ENCODE measurements at regions not wholly inside any gene's neighbourhood (a gene's known extent, or its start where the extent isn't known, plus 50 kb on each side); places are given as distances from the start of the nearest gene placed in this dataset.

DNA sequence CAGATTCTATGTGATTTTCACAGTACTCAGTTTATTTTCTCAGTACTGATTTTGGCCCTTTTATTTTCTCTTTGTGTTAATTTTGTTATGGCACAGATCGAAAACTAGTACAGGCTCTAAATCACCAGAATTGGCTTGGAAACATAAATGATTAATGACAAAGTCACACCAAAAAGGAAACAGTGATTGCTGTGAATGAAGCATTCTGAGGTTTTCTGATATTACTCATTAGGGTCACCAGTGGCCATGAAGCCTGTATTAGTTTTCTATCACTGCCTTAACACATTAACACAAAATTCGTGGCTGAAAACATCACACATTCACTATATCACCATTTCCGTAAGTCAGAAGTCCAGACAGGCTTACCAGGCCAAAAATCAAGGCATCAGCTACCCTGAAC lies 343.0 kb upstream of the THRB start:
- ChIA-PET CTCF (no interaction called here), POLR2A (ENCODE audit: low non-redundant PET) (no interaction called here)
- no peak overlapping the region for H3K27ac ChIP-seq
- TF ChIP-seq, protein P1, sequence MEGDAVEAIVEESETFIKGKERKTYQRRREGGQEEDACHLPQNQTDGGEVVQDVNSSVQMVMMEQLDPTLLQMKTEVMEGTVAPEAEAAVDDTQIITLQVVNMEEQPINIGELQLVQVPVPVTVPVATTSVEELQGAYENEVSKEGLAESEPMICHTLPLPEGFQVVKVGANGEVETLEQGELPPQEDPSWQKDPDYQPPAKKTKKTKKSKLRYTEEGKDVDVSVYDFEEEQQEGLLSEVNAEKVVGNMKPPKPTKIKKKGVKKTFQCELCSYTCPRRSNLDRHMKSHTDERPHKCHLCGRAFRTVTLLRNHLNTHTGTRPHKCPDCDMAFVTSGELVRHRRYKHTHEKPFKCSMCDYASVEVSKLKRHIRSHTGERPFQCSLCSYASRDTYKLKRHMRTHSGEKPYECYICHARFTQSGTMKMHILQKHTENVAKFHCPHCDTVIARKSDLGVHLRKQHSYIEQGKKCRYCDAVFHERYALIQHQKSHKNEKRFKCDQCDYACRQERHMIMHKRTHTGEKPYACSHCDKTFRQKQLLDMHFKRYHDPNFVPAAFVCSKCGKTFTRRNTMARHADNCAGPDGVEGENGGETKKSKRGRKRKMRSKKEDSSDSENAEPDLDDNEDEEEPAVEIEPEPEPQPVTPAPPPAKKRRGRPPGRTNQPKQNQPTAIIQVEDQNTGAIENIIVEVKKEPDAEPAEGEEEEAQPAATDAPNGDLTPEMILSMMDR (conservative IDR thresholded peaks at IDR 0.05; ENCODE audit: low read depth), result no peak
- DNase-seq (ENCODE audit: low spot score), result no peak

DNA sequence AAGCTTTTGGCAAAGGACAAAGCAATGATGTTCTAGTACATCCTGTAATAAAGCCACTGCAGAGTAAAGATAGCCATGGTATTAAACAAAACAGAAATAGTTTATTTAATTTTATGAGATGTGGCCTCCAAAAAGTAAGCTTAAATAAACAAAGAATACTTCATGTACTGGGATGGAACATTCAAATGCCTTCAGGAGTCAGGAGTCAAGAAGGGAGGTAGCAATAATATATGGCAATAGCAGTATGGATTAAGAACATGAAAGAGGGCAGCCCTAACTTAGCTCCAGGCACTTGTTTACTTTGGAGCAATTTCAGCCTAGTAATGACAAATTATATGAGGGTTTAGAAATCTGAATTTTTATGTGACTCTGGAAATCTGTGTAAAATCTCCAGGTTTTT lies 343.9 kb upstream of the THRB start:
- CTCF ChIA-PET, result interaction anchor here (1.2 kb wide), 1 partner anchor 11 kb away, joined by 3 read pairs; no protein-coding TSS in a partner anchor
- H3K27ac ChIP-seq, result no peak overlapping the region
- TF ChIP-seq, protein P1 (conservative IDR thresholded peaks at IDR 0.05; ENCODE audit: low read depth), result no peak
- POLR2A ChIA-PET (ENCODE audit: low non-redundant PET), result no interaction called here
- DNase-seq (ENCODE audit: low spot score), result no peak

DNA sequence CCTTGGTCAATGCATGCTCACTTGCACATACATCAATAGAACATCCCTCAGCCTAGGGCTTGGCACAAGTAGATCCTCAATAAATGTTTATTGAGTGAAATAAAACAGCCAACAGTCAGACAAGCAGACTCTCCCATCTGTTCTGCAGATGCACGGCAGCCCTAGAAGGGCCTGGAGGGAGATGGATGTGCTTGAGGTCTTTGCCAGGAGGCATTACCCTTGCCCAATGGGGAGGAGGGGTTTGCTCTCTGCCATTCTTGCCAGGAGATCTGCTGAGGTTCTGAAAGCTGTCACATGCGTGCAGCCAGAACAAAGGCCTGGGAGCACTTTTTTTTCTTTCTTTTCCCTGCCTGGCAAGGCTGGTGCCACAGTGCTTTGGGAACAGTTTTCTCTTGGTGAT lies 349.3 kb upstream of the THRB start:
- DNase-seq (ENCODE audit: low spot score), result no peak
- CTCF ChIA-PET, result interaction anchor here (0.6 kb wide), 1 partner anchor 590 kb away, joined by 3 read pairs; no protein-coding TSS in a partner anchor
- no peak overlapping the region for H3K27ac ChIP-seq
- POLR2A ChIA-PET (ENCODE audit: low non-redundant PET), result no interaction called here
- TF ChIP-seq, protein P1 (conservative IDR thresholded peaks at IDR 0.05; ENCODE audit: low read depth), result no peak

DNA sequence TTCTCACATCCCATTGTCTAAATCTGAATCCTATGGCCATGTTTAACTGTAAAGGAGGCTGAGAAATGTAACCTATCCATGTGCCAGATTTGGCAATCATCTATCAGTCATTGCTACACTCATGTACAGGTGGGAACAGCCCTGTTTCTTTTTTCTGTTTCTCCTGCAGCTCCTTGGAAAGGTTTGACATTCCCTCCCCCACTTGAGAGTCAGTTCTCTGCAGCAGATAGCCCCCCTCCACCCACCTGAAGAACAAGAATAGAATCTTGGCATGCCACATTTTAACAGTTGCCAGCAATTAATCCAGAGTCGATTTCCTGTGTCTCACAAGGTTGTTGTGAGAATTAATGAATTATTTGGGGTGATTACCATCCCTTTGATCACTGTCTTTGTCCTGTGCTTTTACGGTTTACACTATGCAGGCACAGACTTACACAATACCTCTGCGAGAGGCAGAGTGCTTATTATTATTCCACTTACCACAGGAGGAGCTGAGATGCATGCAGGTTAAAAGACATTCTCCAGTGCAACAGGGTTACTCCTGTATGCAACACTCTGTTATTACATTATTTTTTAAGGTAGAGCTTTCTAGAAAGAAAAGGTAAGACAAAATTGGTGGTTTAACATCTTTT lies 351.0 kb upstream of the THRB start:
- ChIA-PET POLR2A (ENCODE audit: low non-redundant PET) (no interaction called here), CTCF (interaction anchor here (0.6 kb wide), 2 partner anchors 20 to 166 kb away, joined by 3 to 4 read pairs; no protein-coding TSS in a partner anchor)
- no peak for DNase-seq (ENCODE audit: low spot score)
- TF ChIP-seq, protein P1 (conservative IDR thresholded peaks at IDR 0.05; ENCODE audit: low read depth), result no peak
- no peak overlapping the region for H3K27ac ChIP-seq

DNA sequence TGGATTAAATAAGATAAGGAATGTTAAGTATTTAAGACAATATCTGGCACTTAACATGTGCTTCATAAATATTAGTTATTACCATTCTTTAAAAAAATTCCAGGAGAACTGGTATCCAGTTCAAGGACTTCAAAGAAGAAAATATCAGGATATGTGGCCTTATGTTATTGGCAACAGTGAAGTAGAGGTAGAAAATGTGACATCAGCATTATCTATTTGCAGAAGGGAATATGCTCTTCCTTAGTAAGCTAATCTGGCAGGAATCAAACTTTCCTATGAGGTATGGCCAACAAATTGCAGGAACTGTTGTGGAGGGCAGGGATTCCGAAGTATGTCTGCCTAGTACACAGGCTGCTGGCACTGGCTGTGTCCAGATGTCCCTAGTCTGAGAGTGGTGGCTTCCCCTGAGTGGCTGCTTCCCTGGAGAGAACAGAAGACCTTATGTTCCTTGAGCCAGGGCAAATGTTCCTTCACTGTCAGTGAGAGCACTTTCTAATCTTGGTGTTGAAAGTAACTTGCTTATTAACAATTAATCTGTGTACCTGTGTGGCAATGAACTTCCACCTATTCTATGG lies 351.7 kb upstream of the THRB start:
- POLR2A ChIA-PET (ENCODE audit: low non-redundant PET), result no interaction called here
- TF ChIP-seq, protein P1 (conservative IDR thresholded peaks at IDR 0.05; ENCODE audit: low read depth), result no peak

DNA sequence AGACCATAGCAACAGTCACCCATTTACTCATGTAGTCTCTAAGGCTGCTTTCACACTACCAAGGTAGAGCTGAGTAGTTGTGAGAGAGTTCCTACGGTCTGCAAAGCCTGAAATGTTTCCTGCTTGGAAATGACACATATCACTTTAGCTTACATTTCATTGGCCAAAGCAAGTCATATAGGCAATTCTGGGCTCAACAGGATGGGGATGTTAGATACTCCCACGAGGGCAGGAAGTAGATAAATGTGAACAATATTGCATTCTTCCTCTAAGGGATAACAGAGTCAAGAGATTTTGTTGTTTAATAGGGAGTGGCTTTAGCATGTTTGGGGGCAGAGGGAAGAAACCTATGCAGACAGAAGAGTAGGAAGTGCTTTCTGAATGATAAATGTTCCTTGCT lies 355.6 kb upstream of the THRB start:
- no peak for DNase-seq (ENCODE audit: low spot score)
- H3K27ac ChIP-seq, result no peak overlapping the region
- TF ChIP-seq, protein P1 (conservative IDR thresholded peaks at IDR 0.05; ENCODE audit: low read depth), result no peak
- POLR2A ChIA-PET (ENCODE audit: low non-redundant PET), result no interaction called here
- CTCF ChIA-PET, result interaction anchor here (1.0 kb wide), 1 partner anchor 12 kb away, joined by 3 read pairs; no protein-coding TSS in a partner anchor

More for the DNA sequence above, 351.7 kb upstream of the THRB start:
- H3K27ac ChIP-seq, result no peak overlapping the region
- CTCF ChIA-PET, result interaction anchor here (0.6 kb wide), 1 partner anchor 21 kb away, joined by 3 read pairs; no protein-coding TSS in a partner anchor
- DNase-seq (ENCODE audit: low spot score), result no peak

Data from RWPE1 (cell line).